A549 (cell line): ENCODE measurements at regions not wholly inside any gene's neighbourhood (a gene's known extent, or its start where the extent isn't known, plus 50 kb on each side); places are given as distances from the start of the nearest gene placed in this dataset.

ENCODE experiments used
- ATAC-seq, 2 experiments: fragments of 200-7000 bp in 1 of 2; fragments of >200 bp in 1 of 2; cut with Nextera tagmentation in 1 of 2; cut with Tn5 transposase in 1 of 2; 3 replicates each; pipeline versions ENCODE4 v1.8.0 to v1.9.1; 2018 to 2020; ENCODE audit warnings: mild to moderate bottlenecking in 1 of 2, moderate library complexity in 1 of 2
- CTCF ChIA-PET: fragments of 300-600 bp; sonication (Branson Sonifier 250); formaldehyde crosslinking; extraction: SDS; loops from one replicate; lab custom pipeline; 2021; ENCODE audit warnings: antibody characterized with exemption, inconsistent platforms; lab: Yijun Ruan, JAX
- POLR2A ChIA-PET: fragments of 350-600 bp; formaldehyde crosslinking; extraction: SDS; loops from one replicate; lab custom pipeline; 2021; ENCODE audit warnings: antibody characterized with exemption, inconsistent platforms; lab: Yijun Ruan, JAX
- DNase-seq, 2 experiments: peaks; one replicate each; pipeline versions ENCODE4 v3.0.0 to v3.0.0-alpha.2; 2011 to 2016; ENCODE audit warnings: low read depth in 1 of 2, low spot score in 1 of 2
- FAIRE-seq: peaks from 2 replicates; lab custom pipeline; 2011; peaks lifted over from hg19 to GRCh38; lab: Jason Lieb, UNC
- H3K27ac ChIP-seq, 2 experiments: fragments of >200 bp; sonication (Bioruptor Twin); formaldehyde crosslinking; 3 replicates each; pipeline ENCODE4 v1.5.1; 2016 to 2017
- H3K4me1 ChIP-seq: fragments of >200 bp; sonication (Bioruptor Twin); formaldehyde crosslinking; 3 replicates; pipeline ENCODE4 v1.6.1; 2016
- H3K4me2 ChIP-seq: fragments of >200 bp; sonication (Bioruptor Twin); formaldehyde crosslinking; 3 replicates; pipeline ENCODE4 v1.6.1; 2016
- H3K4me3 ChIP-seq: fragments of >200 bp; sonication (Bioruptor Twin); formaldehyde crosslinking; 3 replicates; pipeline ENCODE4 v1.5.1; 2016
- H3K9me3 ChIP-seq: fragments of >200 bp; sonication (Bioruptor Twin); formaldehyde crosslinking; 3 replicates; pipeline ENCODE4 v1.6.1; 2016
- BCL3 ChIP-seq: fragments of >200 bp; sonication (Bioruptor Twin); formaldehyde crosslinking; IDR thresholded peaks from 3 replicates; pipeline ENCODE4 v1.6.1; 2016
- BHLHE40 ChIP-seq: IDR thresholded peaks from 2 replicates; pipeline ENCODE4 v1.6.1; 2012; ENCODE audit warnings: low read depth, low read length, inconsistent platforms
- CBX2 ChIP-seq: fragments of 200-600 bp; sonication (generic); IDR thresholded peaks from 2 replicates; pipeline ENCODE4 v1.6.1; 2016; ENCODE audit warnings: low read depth, mild to moderate bottlenecking, borderline replicate concordance
- CBX8 ChIP-seq: fragments of 200-600 bp; sonication (generic); IDR thresholded peaks from 2 replicates; pipeline ENCODE4 v1.6.1; 2016
- CHD4 ChIP-seq: fragments of 200-600 bp; sonication (generic); IDR thresholded peaks from 2 replicates; pipeline ENCODE4 v1.6.1; 2016; ENCODE audit warnings: antibody characterized with exemption, mild to moderate bottlenecking, borderline replicate concordance
- CTCF ChIP-seq: fragments of >200 bp; sonication (Bioruptor Twin); formaldehyde crosslinking; IDR thresholded peaks from 3 replicates; pipeline ENCODE4 v1.5.1; 2016
- HEYL ChIP-seq: fragments of 250-450 bp; sonication (Bioruptor Pico); IDR thresholded peaks from 2 replicates; pipeline ENCODE4 v1.8.0; 2021; ENCODE audit warnings: mild to moderate bottlenecking, moderate library complexity
- HOXB13 ChIP-seq: fragments of 250-450 bp; sonication (Bioruptor Pico); IDR thresholded peaks from 2 replicates; pipeline ENCODE4 v1.5.0; 2020; ENCODE audit warnings: low read depth, mild to moderate bottlenecking, moderate library complexity
- MYC ChIP-seq: IDR thresholded peaks from 2 replicates; pipeline ENCODE4 v1.6.1; 2012; ENCODE audit warnings: mild to moderate bottlenecking, inconsistent platforms, low read length, improper control_type of control experiment, borderline replicate concordance
- NPAS2 ChIP-seq: fragments of 250-450 bp; sonication (Bioruptor Pico); IDR thresholded peaks from 2 replicates; pipeline ENCODE4 v1.8.0; 2022; ENCODE audit warnings: mild to moderate bottlenecking, moderate library complexity, borderline replicate concordance
- PBX3 ChIP-seq: IDR thresholded peaks from 2 replicates; pipeline ENCODE4 v1.6.1; 2012
- POLR2A ChIP-seq: IDR thresholded peaks from 2 replicates; pipeline ENCODE4 v1.6.1; 2012; ENCODE audit warnings: mild to moderate bottlenecking, low read length
- RAD21 ChIP-seq, 2 experiments: fragments of >200 bp in 1 of 2; sonication (Bioruptor Twin) in 1 of 2; formaldehyde crosslinking in 1 of 2; IDR thresholded peaks in 1 of 2; conservative IDR thresholded peaks in 1 of 2; 2 replicates in 1 of 2; 3 replicates in 1 of 2; pipeline ENCODE4 v1.6.1; 2012 to 2018; ENCODE audit warnings: inconsistent platforms in 1 of 2
- TP53 ChIP-seq: fragments of 250-450 bp; sonication (Bioruptor Pico); IDR thresholded peaks from 2 replicates; pipeline ENCODE4 v1.5.0; 2021; ENCODE audit warnings: mild to moderate bottlenecking, moderate library complexity
- USF2 ChIP-seq: fragments of 450-650 bp; IDR thresholded peaks from 2 replicates; pipeline ENCODE4 v1.6.1; 2014; ENCODE audit warnings: antibody characterized with exemption
- WGBS: methylation state at CpG from one replicate; pipeline ENCODE4 v1.1.6; 2017; ENCODE audit errors: missing lambda C conversion rate; 5-methylcytosine and 5-hydroxymethylcytosine counted together
- TF ChIP-seq, protein P1 (sequence below): fragments of 150-350 bp; IDR thresholded peaks from 2 replicates; pipeline ENCODE4 v1.6.1; 2014; ENCODE audit warnings: low read depth, mild to moderate bottlenecking, low read length
- TF ChIP-seq, protein P2 (sequence below): IDR thresholded peaks from 2 replicates; pipeline ENCODE4 v1.6.1; 2012; ENCODE audit warnings: low read depth, borderline replicate concordance

GRCh38 chr7:66497346-66497745 lies 131.3 kb upstream of the KCTD7 start:
- TF ChIP-seq RAD21 (conservative IDR thresholded peaks at IDR 0.05 in 1 of 2, IDR thresholded peaks at IDR 0.05 in 1 of 2) (no peak), CBX8 (no peak), CTCF (no peak), TP53 (CRISPR knock-in tag) (no peak), CHD4 (no peak), MYC (no peak), CBX2 (no peak), NPAS2 (CRISPR knock-in tag) (no peak), PBX3 (no peak), HOXB13 (CRISPR knock-in tag) (no peak), USF2 (no peak), POLR2A (no peak), BHLHE40 (no peak), HEYL (no peak), BCL3 (no peak)
- TF ChIP-seq, protein P1, sequence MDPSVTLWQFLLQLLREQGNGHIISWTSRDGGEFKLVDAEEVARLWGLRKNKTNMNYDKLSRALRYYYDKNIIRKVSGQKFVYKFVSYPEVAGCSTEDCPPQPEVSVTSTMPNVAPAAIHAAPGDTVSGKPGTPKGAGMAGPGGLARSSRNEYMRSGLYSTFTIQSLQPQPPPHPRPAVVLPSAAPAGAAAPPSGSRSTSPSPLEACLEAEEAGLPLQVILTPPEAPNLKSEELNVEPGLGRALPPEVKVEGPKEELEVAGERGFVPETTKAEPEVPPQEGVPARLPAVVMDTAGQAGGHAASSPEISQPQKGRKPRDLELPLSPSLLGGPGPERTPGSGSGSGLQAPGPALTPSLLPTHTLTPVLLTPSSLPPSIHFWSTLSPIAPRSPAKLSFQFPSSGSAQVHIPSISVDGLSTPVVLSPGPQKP = no peak
- TF ChIP-seq, protein P2, sequence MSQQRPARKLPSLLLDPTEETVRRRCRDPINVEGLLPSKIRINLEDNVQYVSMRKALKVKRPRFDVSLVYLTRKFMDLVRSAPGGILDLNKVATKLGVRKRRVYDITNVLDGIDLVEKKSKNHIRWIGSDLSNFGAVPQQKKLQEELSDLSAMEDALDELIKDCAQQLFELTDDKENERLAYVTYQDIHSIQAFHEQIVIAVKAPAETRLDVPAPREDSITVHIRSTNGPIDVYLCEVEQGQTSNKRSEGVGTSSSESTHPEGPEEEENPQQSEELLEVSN = no peak
- H3K4me3 ChIP-seq = no peak overlapping the region
- no peak overlapping the region for H3K4me2 ChIP-seq
- ChIA-PET CTCF (interaction anchor here (0.7 kb wide), 1 partner anchor 466 kb away, joined by 3 read pairs; no protein-coding TSS in a partner anchor), POLR2A (no interaction called here)
- ATAC-seq = no peak
- FAIRE-seq = no peak
- 59% methylated on average over 5 of the region's 5 CpGs for WGBS
- no peaks in the 10 kb centered on the region for H3K9me3 ChIP-seq
- peaks cover 8% of the 10 kb centered on the region; the same call in 2 of the 3 replicates for H3K4me1 ChIP-seq
- no peak overlapping the region for H3K27ac ChIP-seq
- no peak for DNase-seq

GRCh38 chr7:66500087-66500486 lies 128.6 kb upstream of the KCTD7 start:
- ChIA-PET POLR2A (interaction anchor here (0.6 kb wide), 1 partner anchor 295 kb away, joined by 6 read pairs; the partner anchor contains the start of gene TPST1), CTCF (no interaction called here)
- H3K4me1 ChIP-seq = peaks cover 5% of the 10 kb centered on the region; the same call in 1 of the 3 replicates
- no peak overlapping the region for H3K4me2 ChIP-seq
- WGBS = 90% methylated on average over 3 of the region's 3 CpGs
- TF ChIP-seq USF2 (peak; percentile 67), CBX2 (no peak)
- ATAC-seq (peak; percentile 26 to 55; a peak in 2 of 6 replicates), DNase-seq (peak in 1 of 2 experiments; percentile 61), FAIRE-seq (no peak)
- H3K9me3 ChIP-seq = no peaks in the 10 kb centered on the region
- H3K27ac ChIP-seq = no peak overlapping the region
- no peak overlapping the region for H3K4me3 ChIP-seq
